Activated naive CD4-positive, alpha-beta T cell treated with anti-CD3 and anti-CD28 coated beads, Interleukin-2, amount 10 ng/mL, durations not matched to agents 7 days and 5 days (primary cell): ENCODE measurements at regions not wholly inside any gene's neighbourhood (a gene's known extent, or its start where the extent isn't known, plus 50 kb on each side); places are given as distances from the start of the nearest gene placed in this dataset.

Experiments used
- CTCF ChIA-PET: fragments of 350-600 bp; sonication (Branson Sonifier 250); formaldehyde crosslinking; loops from one replicate; lab custom pipeline; 2021; ENCODE audit warnings: antibody characterized with exemption; lab: Charles Lee
- DNase-seq: peaks from one replicate; pipeline ENCODE4 v3.0.0-alpha.2; 2020
- H3K27ac Mint-ChIP-seq: one replicate; pipeline ENCODE4 v1.8.0; 2021; ENCODE audit warnings: mild to moderate bottlenecking, moderate library complexity, mixed read lengths
- H3K27me3 Mint-ChIP-seq: one replicate; pipeline ENCODE4 v1.8.0; 2021; ENCODE audit warnings: mild to moderate bottlenecking, mixed read lengths
- H3K36me3 Mint-ChIP-seq: one replicate; pipeline ENCODE4 v1.8.0; 2021; ENCODE audit warnings: mixed read lengths
- H3K4me1 Mint-ChIP-seq: one replicate; pipeline ENCODE4 v1.8.0; 2021; ENCODE audit warnings: mixed read lengths
- H3K4me3 Mint-ChIP-seq: one replicate; pipeline ENCODE4 v1.8.0; 2021; ENCODE audit warnings: mild to moderate bottlenecking, moderate library complexity, mixed read lengths
- H3K9me3 Mint-ChIP-seq: one replicate; pipeline ENCODE4 v1.8.0; 2021; ENCODE audit warnings: mixed read lengths

GRCh38 chr7:12741951-12742575 is 54.6 kb downstream of the ARL4A start:
- CTCF ChIA-PET: no interaction called here

GRCh38 chr7:12746211-12746610 is 58.8 kb downstream of the ARL4A start:
- CTCF ChIA-PET: interaction anchor here (1.2 kb wide), 1 partner anchor 14 kb away, joined by 3 read pairs; no protein-coding TSS in a partner anchor
- no peak overlapping the region for H3K27ac Mint-ChIP-seq
- DNase-seq: no peak

More at GRCh38 chr7:12741951-12742575, 54.6 kb downstream of the ARL4A start:
- no peaks in the 10 kb centered on the region for H3K36me3 Mint-ChIP-seq
- no peak overlapping the region for H3K4me3 Mint-ChIP-seq
- no peak overlapping the region for H3K27ac Mint-ChIP-seq
- H3K27me3 Mint-ChIP-seq: no peaks in the 10 kb centered on the region
- no peaks in the 10 kb centered on the region for H3K4me1 Mint-ChIP-seq
- no peaks in the 10 kb centered on the region for H3K9me3 Mint-ChIP-seq
- no peak for DNase-seq

GRCh38 chr7:12747687-12748306 is 60.4 kb downstream of the ARL4A start:
- DNase-seq: no peak
- CTCF ChIA-PET: interaction anchor here (0.7 kb wide), 1 partner anchor 85 kb away, joined by 3 read pairs; no protein-coding TSS in a partner anchor

More at GRCh38 chr7:12746211-12746610, 58.8 kb downstream of the ARL4A start:
- Mint-ChIP-seq H3K9me3 (no peaks in the 10 kb centered on the region), H3K4me3 (no peak overlapping the region), H3K4me1 (no peaks in the 10 kb centered on the region), H3K27me3 (no peaks in the 10 kb centered on the region), H3K36me3 (no peaks in the 10 kb centered on the region)

GRCh38 chr7:12749069-12749468 is 61.6 kb downstream of the ARL4A start:
- Mint-ChIP-seq H3K27ac (no peak overlapping the region), H3K27me3 (no peaks in the 10 kb centered on the region)
- CTCF ChIA-PET: no interaction called here

More at GRCh38 chr7:12747687-12748306, 60.4 kb downstream of the ARL4A start:
- no peaks in the 10 kb centered on the region for H3K4me1 Mint-ChIP-seq
- no peak overlapping the region for H3K4me3 Mint-ChIP-seq
- no peaks in the 10 kb centered on the region for H3K36me3 Mint-ChIP-seq
- H3K27ac Mint-ChIP-seq: no peak overlapping the region
- H3K9me3 Mint-ChIP-seq: no peaks in the 10 kb centered on the region
- no peaks in the 10 kb centered on the region for H3K27me3 Mint-ChIP-seq

GRCh38 chr7:12749746-12750145 is 62.3 kb downstream of the ARL4A start:
- Mint-ChIP-seq H3K27ac (no peak overlapping the region), H3K36me3 (no peaks in the 10 kb centered on the region), H3K4me1 (no peaks in the 10 kb centered on the region), H3K27me3 (no peaks in the 10 kb centered on the region), H3K4me3 (no peak overlapping the region), H3K9me3 (no peaks in the 10 kb centered on the region)
- CTCF ChIA-PET: no interaction called here
- DNase-seq: no peak

More at GRCh38 chr7:12749069-12749468, 61.6 kb downstream of the ARL4A start:
- H3K9me3 Mint-ChIP-seq: no peaks in the 10 kb centered on the region
- no peak for DNase-seq
- no peaks in the 10 kb centered on the region for H3K36me3 Mint-ChIP-seq
- H3K4me1 Mint-ChIP-seq: no peaks in the 10 kb centered on the region
- no peak overlapping the region for H3K4me3 Mint-ChIP-seq

GRCh38 chr7:12751764-12752163 is 64.3 kb downstream of the ARL4A start:
- no peaks in the 10 kb centered on the region for H3K9me3 Mint-ChIP-seq
- CTCF ChIA-PET: no interaction called here
- no peaks in the 10 kb centered on the region for H3K36me3 Mint-ChIP-seq
- DNase-seq: no peak
- no peak overlapping the region for H3K4me3 Mint-ChIP-seq
- no peaks in the 10 kb centered on the region for H3K27me3 Mint-ChIP-seq
- H3K27ac Mint-ChIP-seq: no peak overlapping the region
- H3K4me1 Mint-ChIP-seq: no peaks in the 10 kb centered on the region

GRCh38 chr7:12754179-12754578 is 66.7 kb downstream of the ARL4A start:
- Mint-ChIP-seq H3K27ac (no peak overlapping the region), H3K9me3 (no peaks in the 10 kb centered on the region), H3K27me3 (no peaks in the 10 kb centered on the region), H3K36me3 (no peaks in the 10 kb centered on the region), H3K4me3 (no peak overlapping the region), H3K4me1 (no peaks in the 10 kb centered on the region)
- no peak for DNase-seq
- CTCF ChIA-PET: no interaction called here

- Mint-ChIP-seq H3K4me3 (no peak overlapping the region), H3K36me3 (no peaks in the 10 kb centered on the region), H3K9me3 (peaks cover 4% of the 10 kb centered on the region), H3K4me1 (no peaks in the 10 kb centered on the region), H3K27ac (no peak overlapping the region), H3K27me3 (no peaks in the 10 kb centered on the region)
- CTCF ChIA-PET: no interaction called here
- DNase-seq: no peak
Observed at GRCh38 chr7:12756821-12757220, 69.4 kb downstream of the ARL4A start.

- Mint-ChIP-seq H3K27ac (no peak overlapping the region), H3K4me3 (no peak overlapping the region), H3K4me1 (no peaks in the 10 kb centered on the region), H3K36me3 (no peaks in the 10 kb centered on the region), H3K9me3 (peaks cover 4% of the 10 kb centered on the region), H3K27me3 (no peaks in the 10 kb centered on the region)
- DNase-seq: no peak
- CTCF ChIA-PET: no interaction called here
Observed at GRCh38 chr7:12757443-12757842, 70.0 kb downstream of the ARL4A start.

- DNase-seq: no peak
- no peaks in the 10 kb centered on the region for H3K36me3 Mint-ChIP-seq
- peaks cover 4% of the 10 kb centered on the region for H3K9me3 Mint-ChIP-seq
- H3K4me1 Mint-ChIP-seq: no peaks in the 10 kb centered on the region
- no peak overlapping the region for H3K27ac Mint-ChIP-seq
- H3K27me3 Mint-ChIP-seq: no peaks in the 10 kb centered on the region
- CTCF ChIA-PET: no interaction called here
- H3K4me3 Mint-ChIP-seq: no peak overlapping the region
Observed at GRCh38 chr7:12759151-12759550, 71.7 kb downstream of the ARL4A start.

GRCh38 chr7:12761111-12761510 is 73.7 kb downstream of the ARL4A start:
- DNase-seq: no peak
- Mint-ChIP-seq H3K4me3 (no peak overlapping the region), H3K9me3 (peaks cover 4% of the 10 kb centered on the region), H3K27ac (no peak overlapping the region), H3K4me1 (no peaks in the 10 kb centered on the region), H3K27me3 (no peaks in the 10 kb centered on the region), H3K36me3 (no peaks in the 10 kb centered on the region)
- CTCF ChIA-PET: no interaction called here

GRCh38 chr7:12761691-12762090 is 74.3 kb downstream of the ARL4A start:
- Mint-ChIP-seq H3K4me1 (no peaks in the 10 kb centered on the region), H3K9me3 (peaks cover 4% of the 10 kb centered on the region), H3K27ac (no peak overlapping the region), H3K27me3 (no peaks in the 10 kb centered on the region), H3K36me3 (no peaks in the 10 kb centered on the region), H3K4me3 (no peak overlapping the region)
- CTCF ChIA-PET: no interaction called here
- no peak for DNase-seq

GRCh38 chr7:12764458-12764891 is 77.0 kb downstream of the ARL4A start:
- CTCF ChIA-PET: no interaction called here
- no peak for DNase-seq
- H3K36me3 Mint-ChIP-seq: no peaks in the 10 kb centered on the region
- H3K9me3 Mint-ChIP-seq: peaks cover 4% of the 10 kb centered on the region
- no peaks in the 10 kb centered on the region for H3K4me1 Mint-ChIP-seq
- no peak overlapping the region for H3K27ac Mint-ChIP-seq
- no peak overlapping the region for H3K4me3 Mint-ChIP-seq
- H3K27me3 Mint-ChIP-seq: no peaks in the 10 kb centered on the region

- H3K36me3 Mint-ChIP-seq: no peaks in the 10 kb centered on the region
- no peak overlapping the region for H3K27ac Mint-ChIP-seq
- no peak overlapping the region for H3K4me3 Mint-ChIP-seq
- no peaks in the 10 kb centered on the region for H3K9me3 Mint-ChIP-seq
- CTCF ChIA-PET: no interaction called here
- no peak for DNase-seq
- H3K27me3 Mint-ChIP-seq: peaks cover 4% of the 10 kb centered on the region
- no peaks in the 10 kb centered on the region for H3K4me1 Mint-ChIP-seq
Observed at GRCh38 chr7:12765431-12766100, 78.1 kb downstream of the ARL4A start.

- CTCF ChIA-PET: no interaction called here
- DNase-seq: no peak
- Mint-ChIP-seq H3K4me1 (no peaks in the 10 kb centered on the region), H3K27me3 (peaks cover 4% of the 10 kb centered on the region), H3K4me3 (no peak overlapping the region), H3K9me3 (no peaks in the 10 kb centered on the region), H3K36me3 (no peaks in the 10 kb centered on the region), H3K27ac (no peak overlapping the region)
Observed at GRCh38 chr7:12766416-12766815, 79.0 kb downstream of the ARL4A start.
